Stimulated activated naive CD8-positive, alpha-beta T cell treated with anti-CD3 and anti-CD28 coated beads, Interleukin-15, Interleukin-2, amounts not matched to agents 100 ng/mL and 50 ng/mL, for 24 hours (primary cell): ENCODE measurements at regions not wholly inside any gene's neighbourhood (a gene's known extent, or its start where the extent isn't known, plus 50 kb on each side); places are given as distances from the start of the nearest gene placed in this dataset.
"Not testable (repeated sequence)": the region's sequence is repeated elsewhere in the genome, so short reads cannot be mapped to it uniquely, and the experiment has no call there.

ENCODE experiments used
- H3K27ac Mint-ChIP-seq: one replicate; pipeline ENCODE4 v1.8.0; 2021; ENCODE audit warnings: mild to moderate bottlenecking, mixed read lengths
- H3K27me3 Mint-ChIP-seq: one replicate; pipeline ENCODE4 v1.8.0; 2021; ENCODE audit warnings: mixed read lengths
- H3K36me3 Mint-ChIP-seq: one replicate; pipeline ENCODE4 v1.8.0; 2021; ENCODE audit warnings: low read depth, mixed read lengths
- H3K4me1 Mint-ChIP-seq: one replicate; pipeline ENCODE4 v1.8.0; 2021; ENCODE audit warnings: low read depth, mixed read lengths
- H3K4me3 Mint-ChIP-seq: one replicate; pipeline ENCODE4 v1.8.0; 2021; ENCODE audit warnings: mild to moderate bottlenecking, mixed read lengths
- H3K9me3 Mint-ChIP-seq: one replicate; pipeline ENCODE4 v1.8.0; 2021; ENCODE audit warnings: mixed read lengths

DNA sequence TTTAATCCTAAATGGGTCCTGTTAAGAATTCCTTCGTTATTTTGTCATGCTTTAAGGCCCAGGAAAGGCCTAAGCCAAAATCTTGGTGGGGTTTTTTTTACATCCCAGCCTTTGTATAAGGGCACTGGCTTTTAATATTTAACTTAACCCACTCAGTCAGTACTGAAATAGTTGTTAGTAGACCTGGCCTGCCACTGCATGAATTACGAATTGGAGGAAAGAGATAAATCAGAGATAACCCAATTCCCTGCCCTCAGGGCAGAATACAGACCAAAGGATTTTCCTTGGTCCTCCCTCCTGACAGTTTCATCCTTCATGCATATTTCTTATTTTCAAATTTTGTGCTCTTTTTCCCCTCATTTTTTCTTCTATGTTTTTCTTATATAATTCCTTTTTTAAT is 193.0 kb downstream of the FASLG start:
- Mint-ChIP-seq H3K9me3 (peaks cover 4% of the 10 kb centered on the region), H3K27me3 (no peaks in the 10 kb centered on the region), H3K27ac (no peak overlapping the region)

DNA sequence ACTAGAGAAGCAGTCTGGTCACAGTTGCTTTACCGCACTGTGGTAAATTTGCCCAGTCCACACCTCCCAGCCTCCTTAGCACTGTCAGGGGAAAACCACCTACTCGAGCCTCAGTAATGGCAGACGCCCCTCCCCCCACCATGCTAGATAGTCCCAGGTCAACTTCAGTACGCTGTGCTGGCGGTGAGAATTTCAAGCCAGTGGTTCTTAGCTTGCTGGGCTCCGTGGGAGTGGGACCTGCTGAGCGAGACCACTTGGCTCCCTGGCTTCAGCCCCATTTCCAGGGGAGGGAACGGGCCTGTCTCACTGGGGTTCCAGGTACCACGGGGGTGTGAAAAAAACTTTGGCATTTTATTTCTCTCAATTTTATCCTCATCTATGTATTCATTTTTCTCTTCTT is 194.8 kb downstream of the TNFSF18 start:
- H3K4me3 Mint-ChIP-seq, H3K36me3 Mint-ChIP-seq, H3K27me3 Mint-ChIP-seq, H3K4me1 Mint-ChIP-seq, H3K9me3 Mint-ChIP-seq, H3K27ac Mint-ChIP-seq: not testable (repeated sequence)

More for the DNA sequence above, 193.0 kb downstream of the FASLG start:
- H3K36me3 Mint-ChIP-seq, result peaks cover 3% of the 10 kb centered on the region
- no peak overlapping the region for H3K4me3 Mint-ChIP-seq
- no peaks in the 10 kb centered on the region for H3K4me1 Mint-ChIP-seq

DNA sequence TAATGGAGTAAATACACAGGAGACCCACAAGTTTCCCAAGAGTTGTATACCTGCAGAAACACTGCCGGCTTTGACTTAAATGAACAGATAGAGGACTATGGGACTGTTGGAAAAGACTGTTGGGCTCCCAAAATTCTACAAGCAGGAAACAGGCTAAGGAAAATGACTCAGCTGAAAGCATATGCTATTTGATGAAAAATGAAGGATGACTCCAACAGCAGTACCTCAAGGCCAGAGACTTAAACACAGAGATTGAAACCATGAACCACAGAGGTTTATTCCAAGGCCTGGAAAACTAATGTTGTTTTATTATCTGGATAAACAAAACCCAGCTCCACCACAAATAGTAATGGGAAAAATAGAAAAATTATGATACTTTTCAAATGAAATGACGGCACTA is 187.7 kb downstream of the TNFSF18 start:
- Mint-ChIP-seq H3K36me3 (no peaks in the 10 kb centered on the region), H3K27me3 (no peaks in the 10 kb centered on the region), H3K4me1 (peaks cover 7% of the 10 kb centered on the region), H3K9me3 (no peaks in the 10 kb centered on the region), H3K4me3 (no peak overlapping the region), H3K27ac (no peak overlapping the region)

DNA sequence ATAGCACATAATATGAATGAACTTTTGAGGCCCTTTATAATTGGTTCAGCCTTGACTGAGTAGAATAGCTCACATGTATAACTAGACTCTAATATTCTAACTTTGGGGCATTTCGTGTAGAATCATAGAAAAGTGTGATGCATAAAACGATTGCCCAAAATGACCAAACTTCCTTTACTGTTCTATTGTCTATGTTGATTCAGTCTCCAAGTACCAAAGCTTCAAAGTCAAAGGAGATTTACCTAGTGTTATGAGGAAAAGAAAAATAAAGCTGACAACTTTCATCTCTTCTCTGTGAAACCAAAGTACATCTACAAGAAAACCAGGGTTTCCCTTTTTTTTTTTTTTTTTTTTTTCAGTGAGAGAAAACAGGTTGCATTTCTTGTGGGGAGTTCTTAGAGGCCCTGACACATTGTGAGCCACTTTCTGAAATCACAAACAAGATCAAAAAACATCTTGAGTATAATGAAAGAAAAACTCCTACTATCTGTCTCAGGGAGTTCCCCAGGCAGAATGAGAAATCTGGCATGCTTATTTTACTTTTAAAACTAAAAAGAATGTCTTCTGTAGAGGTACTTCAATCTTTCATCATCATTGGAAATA is 183.4 kb downstream of the TNFSF18 start:
- no peaks in the 10 kb centered on the region for H3K36me3 Mint-ChIP-seq
- no peak overlapping the region for H3K27ac Mint-ChIP-seq
- no peak overlapping the region for H3K4me3 Mint-ChIP-seq

DNA sequence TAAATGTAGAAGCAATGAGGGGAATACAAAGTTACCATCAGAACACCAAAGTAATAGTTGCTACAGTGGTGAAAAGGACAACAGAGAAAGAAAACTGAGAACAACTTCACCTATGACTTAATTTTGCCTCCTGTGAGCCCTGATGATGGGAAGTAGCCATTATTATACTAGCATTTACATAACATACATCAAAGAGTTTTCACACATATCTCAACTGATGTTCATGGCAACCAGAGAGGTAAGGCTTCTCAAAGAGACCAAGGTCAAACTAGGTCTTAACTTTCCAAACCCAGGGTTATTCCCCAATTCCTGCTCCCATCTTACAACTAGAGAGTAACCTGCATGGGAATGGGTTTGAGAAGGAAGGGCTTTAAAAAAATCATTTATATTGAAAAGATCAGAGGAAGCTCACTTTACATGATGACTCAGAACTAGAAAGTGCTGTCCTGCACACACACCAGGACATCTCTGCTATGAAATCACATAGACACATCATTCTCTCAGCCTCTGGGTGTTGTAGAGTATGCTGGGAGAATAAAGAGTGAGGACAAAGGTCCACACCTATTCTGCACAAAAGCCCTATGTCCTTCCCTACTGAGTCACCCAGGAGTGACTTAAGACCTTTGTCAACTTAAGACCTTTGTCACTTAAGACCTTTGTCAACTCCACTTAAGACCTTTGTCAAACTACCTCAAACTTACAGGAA is 179.7 kb downstream of the TNFSF18 start:
- Mint-ChIP-seq H3K36me3 (no peaks in the 10 kb centered on the region), H3K9me3 (no peaks in the 10 kb centered on the region), H3K4me1 (peaks cover 54% of the 10 kb centered on the region), H3K4me3 (no peak overlapping the region), H3K27ac (peak overlapping the region; percentile 4), H3K27me3 (peaks cover 5% of the 10 kb centered on the region)

More for the DNA sequence above, 183.4 kb downstream of the TNFSF18 start:
- no peaks in the 10 kb centered on the region for H3K9me3 Mint-ChIP-seq
- peaks cover 4% of the 10 kb centered on the region for H3K27me3 Mint-ChIP-seq
- H3K4me1 Mint-ChIP-seq, result peaks cover 33% of the 10 kb centered on the region

DNA sequence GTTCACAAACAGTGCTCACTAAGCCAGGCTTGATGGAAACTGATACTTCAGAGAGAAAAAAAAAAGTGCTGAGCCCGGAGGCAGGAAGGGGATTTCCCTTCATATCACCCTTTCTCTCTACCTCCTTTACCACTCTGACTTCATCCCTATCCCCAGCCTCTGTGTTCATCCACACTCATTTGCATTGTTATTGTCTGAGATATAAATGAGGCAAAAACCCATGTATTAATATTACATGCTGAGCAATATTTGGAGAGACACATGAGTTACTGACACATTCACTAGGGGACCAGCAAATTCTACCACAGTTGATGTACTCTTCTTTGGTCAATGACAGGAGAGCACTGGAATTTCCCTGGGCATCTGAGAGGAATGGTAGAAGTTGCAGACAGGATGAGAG is 175.8 kb downstream of the TNFSF18 start:
- Mint-ChIP-seq H3K4me3 (no peak overlapping the region), H3K27me3 (peaks cover 10% of the 10 kb centered on the region)

DNA sequence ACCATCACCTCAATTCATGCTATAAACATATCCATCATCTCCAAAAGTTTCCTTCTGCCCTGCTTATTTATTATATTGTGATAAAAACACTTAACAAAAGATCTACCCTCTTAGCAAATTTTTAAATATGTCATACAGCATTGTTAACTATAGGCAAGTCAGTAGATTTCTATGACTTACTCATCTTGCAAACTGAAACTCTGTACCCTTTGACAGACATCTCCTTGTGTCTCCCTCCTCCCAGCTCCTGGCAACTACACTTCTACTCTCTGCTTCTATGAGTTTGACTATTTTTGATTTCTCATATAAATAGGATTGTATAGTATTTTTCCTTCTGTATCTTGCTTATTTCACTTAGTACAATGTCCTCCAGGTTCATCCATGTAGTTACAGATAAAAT is 174.8 kb downstream of the TNFSF18 start:
- H3K4me3 Mint-ChIP-seq, result no peak overlapping the region
- H3K4me1 Mint-ChIP-seq, result peaks cover 36% of the 10 kb centered on the region
- H3K27ac Mint-ChIP-seq, result no peak overlapping the region
- H3K36me3 Mint-ChIP-seq, result no peaks in the 10 kb centered on the region
- peaks cover 15% of the 10 kb centered on the region for H3K27me3 Mint-ChIP-seq
- no peaks in the 10 kb centered on the region for H3K9me3 Mint-ChIP-seq

More for the DNA sequence above, 175.8 kb downstream of the TNFSF18 start:
- Mint-ChIP-seq H3K9me3 (no peaks in the 10 kb centered on the region), H3K36me3 (no peaks in the 10 kb centered on the region), H3K27ac (peak overlapping the region; percentile 59), H3K4me1 (peaks cover 45% of the 10 kb centered on the region)

DNA sequence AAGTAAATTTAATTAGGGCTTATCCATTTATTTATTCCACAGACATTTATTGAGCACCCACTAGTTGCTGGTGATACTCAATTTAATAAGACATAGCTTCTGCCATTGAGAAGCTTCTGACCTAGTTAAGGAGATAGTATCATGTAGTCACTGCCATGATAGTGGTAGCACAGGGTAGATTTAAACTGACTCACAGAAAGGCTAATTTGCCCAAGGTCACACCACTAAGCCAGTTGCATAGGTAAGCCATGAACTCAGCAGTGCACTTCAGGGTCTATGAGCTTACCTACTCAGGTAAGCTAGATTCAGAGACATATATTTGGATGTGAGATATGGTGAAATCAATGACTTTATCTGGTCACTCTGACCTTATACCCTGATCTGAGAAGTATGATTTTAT is 168.4 kb downstream of the TNFSF18 start:
- peaks cover 21% of the 10 kb centered on the region for H3K4me1 Mint-ChIP-seq
- no peaks in the 10 kb centered on the region for H3K36me3 Mint-ChIP-seq
- peaks cover 35% of the 10 kb centered on the region for H3K27me3 Mint-ChIP-seq
- no peak overlapping the region for H3K27ac Mint-ChIP-seq
- H3K9me3 Mint-ChIP-seq, result no peaks in the 10 kb centered on the region
- H3K4me3 Mint-ChIP-seq, result no peak overlapping the region

DNA sequence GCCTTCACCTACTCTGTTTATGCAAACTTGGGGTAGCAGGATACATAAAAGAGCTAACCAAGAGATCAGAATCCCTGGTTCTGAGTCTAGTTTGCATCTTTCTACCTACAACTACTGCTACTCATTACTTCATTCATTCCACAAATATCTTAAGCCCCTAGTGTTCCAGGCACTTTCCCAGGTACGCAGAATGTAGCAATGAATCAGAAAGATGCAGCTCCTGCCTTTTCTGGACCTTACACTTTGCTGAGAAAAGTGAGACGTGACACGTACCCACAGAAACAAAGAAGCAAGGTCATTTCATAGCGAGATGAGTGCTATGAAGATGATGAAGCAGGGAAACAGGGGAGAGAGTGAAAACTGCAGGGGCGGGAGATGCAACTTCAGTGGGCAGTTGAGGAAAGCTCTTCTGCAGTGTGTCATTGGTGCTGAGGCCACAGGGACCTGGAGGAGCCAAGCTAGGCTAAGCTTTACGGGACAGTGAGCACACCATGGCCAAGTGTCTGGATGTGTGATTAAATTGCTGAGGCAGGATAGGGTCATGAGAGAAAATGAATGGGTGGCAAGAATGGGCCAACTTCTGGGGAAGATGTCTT is 167.9 kb downstream of the TNFSF18 start:
- peak overlapping the region; percentile 32 for H3K27ac Mint-ChIP-seq
- peaks cover 35% of the 10 kb centered on the region for H3K27me3 Mint-ChIP-seq
- no peak overlapping the region for H3K4me3 Mint-ChIP-seq
- H3K4me1 Mint-ChIP-seq, result peaks cover 21% of the 10 kb centered on the region
- no peaks in the 10 kb centered on the region for H3K9me3 Mint-ChIP-seq
- H3K36me3 Mint-ChIP-seq, result no peaks in the 10 kb centered on the region

DNA sequence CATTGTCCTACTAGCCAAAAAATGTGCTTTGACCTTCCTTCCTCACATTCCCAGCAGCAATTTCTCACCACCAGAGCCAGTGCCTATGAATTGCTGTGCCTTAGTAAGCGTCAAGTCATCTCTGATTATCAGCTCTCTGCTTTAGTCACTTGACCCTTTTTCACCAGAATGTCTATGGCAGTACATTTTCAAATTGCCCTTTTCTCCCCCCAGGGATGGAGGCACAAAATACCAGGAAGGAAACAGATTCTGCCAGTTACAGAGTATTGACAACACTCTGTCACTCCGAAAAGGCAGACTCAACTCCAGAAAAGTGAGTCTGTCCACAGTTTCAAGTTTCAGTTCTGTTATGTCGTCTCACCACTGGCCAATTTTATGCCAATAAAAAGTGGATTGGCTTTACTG is 167.4 kb downstream of the TNFSF18 start:
- peak overlapping the region; percentile 24 for H3K4me3 Mint-ChIP-seq
- H3K36me3 Mint-ChIP-seq, result no peaks in the 10 kb centered on the region
- peaks cover 21% of the 10 kb centered on the region for H3K4me1 Mint-ChIP-seq
- H3K9me3 Mint-ChIP-seq, result no peaks in the 10 kb centered on the region
- H3K27me3 Mint-ChIP-seq, result peaks cover 35% of the 10 kb centered on the region
- H3K27ac Mint-ChIP-seq, result peak overlapping the region; percentile 38

DNA sequence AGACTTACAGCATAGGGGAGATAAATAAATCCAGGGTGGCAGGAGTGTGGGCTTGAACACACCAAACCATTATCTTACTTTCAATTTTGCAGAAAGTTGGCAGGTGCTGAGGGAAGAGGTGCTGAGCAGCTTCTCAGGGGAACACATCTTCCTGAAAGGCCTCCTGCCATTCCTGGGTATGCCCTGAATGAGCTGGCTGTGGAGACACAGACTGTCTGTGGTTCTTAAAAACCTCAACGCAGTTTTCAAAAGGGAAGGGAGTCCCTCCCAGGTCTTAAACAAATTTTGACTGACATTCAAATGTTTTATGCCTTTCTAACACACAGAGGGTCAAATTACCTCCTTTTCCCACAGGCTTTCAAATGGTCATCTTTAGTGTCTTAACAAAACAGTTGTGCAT is 166.9 kb downstream of the TNFSF18 start:
- Mint-ChIP-seq H3K27me3 (peaks cover 38% of the 10 kb centered on the region), H3K27ac (peak overlapping the region; percentile 38), H3K4me3 (peak overlapping the region; percentile 24)

DNA sequence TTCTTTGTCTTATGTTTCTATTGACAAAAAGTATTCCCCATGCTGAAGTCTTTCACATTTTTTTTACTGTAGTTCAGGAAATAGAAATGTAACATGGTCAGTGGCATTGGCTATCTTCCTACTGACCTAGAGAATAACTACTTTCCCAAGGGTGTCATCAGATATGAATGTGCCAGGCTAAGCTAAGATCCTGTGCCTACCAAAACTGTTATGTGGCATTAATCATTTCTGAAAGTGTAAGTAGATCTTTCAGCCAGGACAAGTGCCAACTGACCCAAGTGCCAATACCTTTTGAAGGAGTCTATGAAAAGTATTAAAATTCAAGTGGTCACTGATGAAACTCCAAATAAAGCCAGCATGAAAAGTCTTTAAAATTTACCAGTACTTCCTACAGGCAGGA is 165.3 kb downstream of the TNFSF18 start:
- Mint-ChIP-seq H3K9me3 (peaks cover 8% of the 10 kb centered on the region), H3K36me3 (no peaks in the 10 kb centered on the region), H3K27me3 (peaks cover 40% of the 10 kb centered on the region), H3K4me3 (no peak overlapping the region), H3K4me1 (peaks cover 21% of the 10 kb centered on the region), H3K27ac (no peak overlapping the region)

More for the DNA sequence above, 166.9 kb downstream of the TNFSF18 start:
- Mint-ChIP-seq H3K36me3 (no peaks in the 10 kb centered on the region), H3K4me1 (peaks cover 21% of the 10 kb centered on the region), H3K9me3 (peaks cover 2% of the 10 kb centered on the region)

DNA sequence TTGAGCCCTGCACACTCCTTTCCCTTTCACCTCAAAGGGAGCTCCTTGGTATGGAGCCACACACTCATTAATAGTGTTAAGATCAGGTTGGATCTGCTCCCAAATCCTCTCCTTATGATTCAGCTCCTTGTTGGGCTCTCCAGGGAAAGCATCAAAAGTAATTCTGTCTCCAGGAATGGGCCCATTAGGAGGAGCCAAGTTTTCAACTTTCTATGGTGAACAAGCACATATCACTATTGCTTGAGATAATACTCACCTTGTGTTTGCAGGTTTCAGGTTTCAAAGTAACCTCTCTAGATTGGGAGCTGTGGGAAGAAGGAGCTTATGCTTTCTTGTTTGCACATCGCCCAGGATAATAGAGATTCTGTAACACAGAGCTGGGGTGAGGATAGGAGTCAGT is 164.8 kb downstream of the TNFSF18 start:
- Mint-ChIP-seq H3K4me1 (peaks cover 21% of the 10 kb centered on the region), H3K27me3 (peaks cover 35% of the 10 kb centered on the region), H3K36me3 (no peaks in the 10 kb centered on the region), H3K4me3 (no peak overlapping the region), H3K27ac (no peak overlapping the region), H3K9me3 (peaks cover 8% of the 10 kb centered on the region)

DNA sequence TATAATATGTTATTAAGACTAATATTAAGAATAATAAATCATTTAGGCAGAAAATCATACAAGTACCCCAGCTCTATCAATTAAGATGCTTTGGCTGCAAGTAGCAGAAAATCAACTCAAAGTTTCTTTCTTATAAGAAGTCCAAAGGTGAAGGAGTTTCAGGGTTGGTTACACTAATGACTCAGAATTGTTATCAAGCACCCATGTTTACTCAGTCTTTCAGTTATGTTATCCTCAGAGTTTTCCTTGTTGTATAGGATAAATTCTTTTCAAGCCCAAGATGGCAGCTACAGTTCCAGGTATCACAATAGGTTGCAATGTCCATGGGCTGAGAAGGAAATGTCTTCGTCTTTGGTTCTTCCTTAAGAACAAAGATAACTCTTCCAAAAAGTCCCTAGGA is 163.6 kb downstream of the TNFSF18 start:
- Mint-ChIP-seq H3K4me1 (peaks cover 21% of the 10 kb centered on the region), H3K27ac (no peak overlapping the region), H3K9me3 (peaks cover 8% of the 10 kb centered on the region), H3K36me3 (no peaks in the 10 kb centered on the region), H3K4me3 (no peak overlapping the region), H3K27me3 (peaks cover 29% of the 10 kb centered on the region)

DNA sequence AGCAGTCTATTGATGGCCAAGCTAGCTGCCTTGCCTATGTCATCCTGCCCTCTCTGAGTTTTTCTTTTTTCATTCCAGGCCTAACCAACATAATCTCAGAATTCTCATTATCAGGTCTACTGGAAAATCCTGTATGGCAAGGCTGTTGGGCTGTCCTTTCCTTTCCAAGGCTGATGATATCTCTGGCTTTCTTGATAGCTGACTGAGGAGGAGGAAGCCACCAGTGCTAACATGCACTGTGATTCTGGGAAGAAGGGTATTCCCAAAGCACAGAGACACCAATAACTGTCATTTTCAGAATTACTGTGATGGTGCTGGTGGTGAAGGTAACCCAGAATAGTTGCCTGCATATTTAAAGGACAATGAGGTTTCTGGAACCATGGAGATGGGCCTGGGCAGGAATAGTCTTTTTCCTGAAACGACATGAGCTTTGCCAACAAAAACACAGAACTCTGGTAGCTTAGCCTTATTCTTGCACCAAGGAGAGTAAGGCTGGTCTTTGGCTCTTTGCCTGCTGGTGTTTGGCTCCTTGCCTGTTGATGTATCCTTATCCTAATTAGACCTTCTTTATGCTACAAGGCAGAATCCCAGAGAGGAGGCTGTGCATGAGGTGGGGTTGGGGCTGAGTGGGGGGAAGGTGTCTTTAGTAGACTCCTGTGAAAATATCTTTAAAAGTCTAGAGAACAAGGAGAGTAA is 157.4 kb downstream of the TNFSF18 start:
- Mint-ChIP-seq H3K27ac (peak overlapping the region; percentile 50), H3K9me3 (peaks cover 13% of the 10 kb centered on the region), H3K4me3 (no peak overlapping the region), H3K4me1 (peaks cover 49% of the 10 kb centered on the region), H3K36me3 (no peaks in the 10 kb centered on the region), H3K27me3 (peaks cover 14% of the 10 kb centered on the region)
